DND-41 (cell line): ENCODE measurements at regions not wholly inside any gene's neighbourhood (a gene's known extent, or its start where the extent isn't known, plus 50 kb on each side); places are given as distances from the start of the nearest gene placed in this dataset.

Source experiments
- EZH2 ChIP-seq: IDR thresholded peaks from 3 replicates; pipeline ENCODE4 v1.6.1; 2012; ENCODE audit warnings: borderline replicate concordance, low read depth, mild to moderate bottlenecking, moderate library complexity, low read length, inconsistent platforms; ENCODE audit not compliant: severe bottlenecking
- TF ChIP-seq, protein P1 (sequence below): IDR thresholded peaks from 2 replicates; pipeline ENCODE4 v1.5.1; 2012; ENCODE audit warnings: borderline replicate concordance, low read length, moderate library complexity, mild to moderate bottlenecking; ENCODE audit not compliant: poor library complexity, severe bottlenecking; ENCODE audit errors: extremely low read depth

DNA sequence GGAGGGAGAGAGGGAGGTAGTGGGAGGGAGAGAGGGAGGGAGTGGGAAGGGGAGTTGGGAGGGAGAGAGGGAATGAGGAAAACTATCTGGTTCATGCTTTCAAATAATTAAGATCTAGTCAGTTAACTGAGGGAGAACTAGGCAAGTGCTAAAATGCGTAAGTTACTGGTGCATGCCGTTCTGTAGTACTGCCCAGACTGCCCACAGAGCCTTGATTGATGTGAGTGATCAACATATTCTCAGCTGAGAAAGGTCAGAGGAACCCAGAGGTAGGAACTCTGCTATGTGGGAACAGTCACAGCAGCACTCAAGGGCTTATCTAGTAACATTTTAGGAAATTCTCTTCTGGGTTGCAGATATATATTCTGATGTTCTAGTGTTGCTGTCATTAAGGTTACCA, 149.8 kb upstream of the ROBO1 start:
- no peak for TF ChIP-seq EZH2
- TF ChIP-seq, protein P1, sequence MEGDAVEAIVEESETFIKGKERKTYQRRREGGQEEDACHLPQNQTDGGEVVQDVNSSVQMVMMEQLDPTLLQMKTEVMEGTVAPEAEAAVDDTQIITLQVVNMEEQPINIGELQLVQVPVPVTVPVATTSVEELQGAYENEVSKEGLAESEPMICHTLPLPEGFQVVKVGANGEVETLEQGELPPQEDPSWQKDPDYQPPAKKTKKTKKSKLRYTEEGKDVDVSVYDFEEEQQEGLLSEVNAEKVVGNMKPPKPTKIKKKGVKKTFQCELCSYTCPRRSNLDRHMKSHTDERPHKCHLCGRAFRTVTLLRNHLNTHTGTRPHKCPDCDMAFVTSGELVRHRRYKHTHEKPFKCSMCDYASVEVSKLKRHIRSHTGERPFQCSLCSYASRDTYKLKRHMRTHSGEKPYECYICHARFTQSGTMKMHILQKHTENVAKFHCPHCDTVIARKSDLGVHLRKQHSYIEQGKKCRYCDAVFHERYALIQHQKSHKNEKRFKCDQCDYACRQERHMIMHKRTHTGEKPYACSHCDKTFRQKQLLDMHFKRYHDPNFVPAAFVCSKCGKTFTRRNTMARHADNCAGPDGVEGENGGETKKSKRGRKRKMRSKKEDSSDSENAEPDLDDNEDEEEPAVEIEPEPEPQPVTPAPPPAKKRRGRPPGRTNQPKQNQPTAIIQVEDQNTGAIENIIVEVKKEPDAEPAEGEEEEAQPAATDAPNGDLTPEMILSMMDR, result no peak
